ENCODE measurements at regions not wholly inside any gene's neighbourhood (a gene's known extent, or its start where the extent isn't known, plus 50 kb on each side); places are given as distances from the start of the nearest gene placed in this dataset.

DNA sequence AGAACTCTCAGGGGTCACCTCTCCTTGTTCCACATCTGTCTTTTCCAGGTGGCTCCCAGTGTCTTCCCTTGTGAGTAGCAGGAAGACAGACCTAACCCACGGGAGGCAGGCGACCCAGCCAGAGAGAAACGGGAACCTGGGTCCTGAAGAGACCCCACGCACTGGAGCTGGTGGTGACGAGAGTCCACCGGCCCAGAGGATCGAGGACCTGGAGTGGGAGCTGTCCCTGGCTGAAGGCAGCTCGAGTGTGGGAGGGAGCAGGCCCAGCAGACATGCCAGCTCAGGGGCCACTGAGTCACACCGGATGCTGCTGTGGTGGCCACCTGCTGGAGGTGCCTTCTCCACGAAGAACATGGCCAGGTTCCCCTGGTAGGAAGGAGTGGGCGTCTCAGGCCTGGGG is 66.5 kb upstream of the ATP12A start:
- WGBS, 4 donors, result 85 to 94% (median 88%) methylated on average over 7 to 11 of the region's 11 CpGs
- H3K4me1 ChIP-seq (replicated peaks in 1 of 2), result no peaks in the 10 kb centered on the region
- H3K27me3 ChIP-seq, result no peaks in the 10 kb centered on the region
- TF ChIP-seq, protein P1, sequence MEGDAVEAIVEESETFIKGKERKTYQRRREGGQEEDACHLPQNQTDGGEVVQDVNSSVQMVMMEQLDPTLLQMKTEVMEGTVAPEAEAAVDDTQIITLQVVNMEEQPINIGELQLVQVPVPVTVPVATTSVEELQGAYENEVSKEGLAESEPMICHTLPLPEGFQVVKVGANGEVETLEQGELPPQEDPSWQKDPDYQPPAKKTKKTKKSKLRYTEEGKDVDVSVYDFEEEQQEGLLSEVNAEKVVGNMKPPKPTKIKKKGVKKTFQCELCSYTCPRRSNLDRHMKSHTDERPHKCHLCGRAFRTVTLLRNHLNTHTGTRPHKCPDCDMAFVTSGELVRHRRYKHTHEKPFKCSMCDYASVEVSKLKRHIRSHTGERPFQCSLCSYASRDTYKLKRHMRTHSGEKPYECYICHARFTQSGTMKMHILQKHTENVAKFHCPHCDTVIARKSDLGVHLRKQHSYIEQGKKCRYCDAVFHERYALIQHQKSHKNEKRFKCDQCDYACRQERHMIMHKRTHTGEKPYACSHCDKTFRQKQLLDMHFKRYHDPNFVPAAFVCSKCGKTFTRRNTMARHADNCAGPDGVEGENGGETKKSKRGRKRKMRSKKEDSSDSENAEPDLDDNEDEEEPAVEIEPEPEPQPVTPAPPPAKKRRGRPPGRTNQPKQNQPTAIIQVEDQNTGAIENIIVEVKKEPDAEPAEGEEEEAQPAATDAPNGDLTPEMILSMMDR (IDR thresholded peaks at IDR 0.05), result no peak
- TF ChIP-seq POLR2A (IDR thresholded peaks at IDR 0.05), result no peak
- no peak overlapping the region for H3K4me3 ChIP-seq
- H3K9me3 ChIP-seq (replicated peaks in 1 of 3), result no peaks in the 10 kb centered on the region
- H3K36me3 ChIP-seq (replicated peaks in 1 of 2), result no peaks in the 10 kb centered on the region
- intact Hi-C loops (cut with DNase I), result no loop called here
- H3K27ac ChIP-seq, result no peak overlapping the region
- no peak for DNase-seq

DNA sequence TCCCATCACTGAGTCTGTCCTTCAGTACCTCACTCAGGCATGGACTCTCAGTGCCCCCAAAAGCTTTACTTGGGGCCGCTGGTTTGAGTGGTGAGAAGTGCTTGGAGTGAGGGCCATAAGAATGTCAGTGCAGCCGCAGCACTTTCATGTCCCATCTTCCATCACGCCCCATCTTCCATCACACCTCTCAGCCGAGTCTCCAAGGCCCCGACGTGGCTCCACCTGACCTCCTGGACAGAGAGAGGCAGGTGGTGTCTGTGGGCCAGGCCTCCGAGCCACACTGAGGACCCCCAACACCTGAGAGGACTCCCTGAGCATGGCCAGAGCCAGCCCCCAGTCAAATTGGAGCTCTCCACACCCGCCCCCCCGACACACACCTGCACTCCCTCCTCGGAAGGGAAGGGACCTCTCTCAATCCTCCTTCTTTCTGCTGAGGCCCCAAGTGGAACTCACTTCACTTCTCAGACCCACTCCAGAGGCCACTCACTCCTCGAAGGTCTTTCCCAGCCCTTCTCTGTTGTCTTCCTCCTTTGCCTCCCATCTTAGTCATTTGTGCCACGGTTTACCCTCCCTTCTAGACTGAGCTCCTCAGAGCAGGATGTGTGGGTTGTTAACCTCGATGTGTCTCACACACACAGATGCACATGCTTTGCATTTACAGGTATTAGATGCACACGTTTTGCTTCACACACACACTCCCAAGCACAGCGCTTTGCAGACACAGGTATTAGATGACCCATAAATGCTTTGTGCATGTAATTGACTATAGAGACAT is 65.7 kb upstream of the ATP12A start:
- Histone ChIP-seq H3K4me1 (replicated peaks in 1 of 2) (no peaks in the 10 kb centered on the region), H3K27ac (no peak overlapping the region), H3K27me3 (no peaks in the 10 kb centered on the region), H3K9me3 (replicated peaks in 1 of 3) (no peaks in the 10 kb centered on the region), H3K36me3 (replicated peaks in 1 of 2) (no peaks in the 10 kb centered on the region), H3K4me3 (no peak overlapping the region)
- TF ChIP-seq POLR2A (IDR thresholded peaks at IDR 0.05), result no peak
- TF ChIP-seq, protein P1 (IDR thresholded peaks at IDR 0.05), result no peak
- 86 to 90% (median 87%) methylated on average over 15 of the region's 15 CpGs for WGBS, 4 donors
- intact Hi-C loops (cut with DNase I), result no loop called here
- DNase-seq, result no peak

DNA sequence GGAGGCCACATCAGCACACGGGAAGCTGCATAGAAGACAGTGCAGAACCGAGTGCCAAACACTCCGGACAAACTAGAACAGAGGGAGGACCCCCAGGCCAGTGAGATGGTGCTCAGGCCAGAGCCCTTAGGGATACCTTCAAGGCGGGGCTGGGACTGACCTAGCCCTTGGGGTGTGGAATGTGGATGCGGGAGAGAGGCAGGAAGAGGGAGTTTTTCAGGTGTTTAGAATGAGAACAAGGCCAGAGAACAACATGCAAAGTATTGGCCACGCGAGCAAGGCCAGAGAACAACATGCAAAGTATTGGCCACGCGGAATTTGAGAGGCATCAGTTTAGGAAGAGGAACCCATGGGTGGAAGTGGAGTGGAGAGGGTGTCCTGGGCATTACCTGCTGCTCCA is 65.1 kb upstream of the ATP12A start:
- Histone ChIP-seq H3K27me3 (no peaks in the 10 kb centered on the region), H3K4me3 (no peak overlapping the region), H3K4me1 (replicated peaks in 1 of 2) (no peaks in the 10 kb centered on the region), H3K27ac (no peak overlapping the region), H3K9me3 (replicated peaks in 1 of 3) (no peaks in the 10 kb centered on the region), H3K36me3 (replicated peaks in 1 of 2) (no peaks in the 10 kb centered on the region)
- 88 to 94% (median 93%) methylated on average over 9 of the region's 9 CpGs for WGBS, 4 donors
- intact Hi-C loops (cut with DNase I), result no loop called here
- DNase-seq, result no peak
- TF ChIP-seq, protein P1 (IDR thresholded peaks at IDR 0.05), result no peak

DNA sequence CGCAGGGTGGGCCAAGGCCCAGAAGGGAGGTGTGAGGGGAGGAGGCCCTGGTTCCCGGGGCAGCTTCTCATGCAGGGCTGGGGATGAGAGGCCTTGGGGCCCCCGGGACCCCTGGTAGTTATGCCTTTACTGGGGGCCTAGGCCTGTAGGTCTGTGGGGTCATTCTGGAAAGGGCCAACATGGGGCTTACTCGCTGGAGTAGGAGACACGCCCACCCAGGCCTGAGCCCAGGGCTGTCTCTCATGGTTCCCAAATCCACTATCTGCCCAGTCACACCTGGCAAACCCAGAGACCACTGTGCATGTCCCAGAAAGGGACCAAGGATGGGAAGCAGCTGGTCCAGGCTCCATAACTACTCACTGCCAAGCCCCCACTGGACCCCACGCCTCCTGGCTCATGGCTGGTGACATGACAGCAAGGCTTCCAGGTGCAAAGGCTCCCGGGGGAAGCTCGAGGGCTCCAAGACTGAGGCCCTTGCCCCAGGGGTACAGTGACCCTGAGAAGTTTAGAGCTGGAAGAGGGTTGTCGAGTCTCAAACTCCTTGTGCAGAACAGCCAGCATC is 64.2 kb upstream of the ATP12A start:
- 69 to 95% (median 90%) methylated on average over 4 to 9 of the region's 9 CpGs for WGBS, 4 donors
- Histone ChIP-seq H3K4me1 (replicated peaks in 1 of 2) (no peaks in the 10 kb centered on the region), H3K9me3 (replicated peaks in 1 of 3) (no peaks in the 10 kb centered on the region), H3K4me3 (no peak overlapping the region), H3K27ac (no peak overlapping the region), H3K27me3 (no peaks in the 10 kb centered on the region), H3K36me3 (replicated peaks in 1 of 2) (no peaks in the 10 kb centered on the region)
- intact Hi-C loops (cut with DNase I), result no loop called here
- no peak for DNase-seq
- TF ChIP-seq, protein P1 (IDR thresholded peaks at IDR 0.05), result no peak
- no peak for TF ChIP-seq POLR2A (IDR thresholded peaks at IDR 0.05)

Measured in adrenal gland (tissue), 9 donors.